Stimulated activated naive B cell treated with anti-CD40 and anti-IgM and Interleukin-4, amounts not matched to agents 10 μg/mL and 1 μg/mL and 100 μg/mL, for 72 hours (primary cell): ENCODE measurements at regions not wholly inside any gene's neighbourhood (a gene's known extent, or its start where the extent isn't known, plus 50 kb on each side); places are given as distances from the start of the nearest gene placed in this dataset.
"Not testable (repeated sequence)": the region's sequence is repeated elsewhere in the genome, so short reads cannot be mapped to it uniquely, and the experiment has no call there.

ENCODE experiments used
- ATAC-seq, 2 donors: fragments of 150-1000 bp; cut with Tn5 transposase; replicated peaks; 2 replicates each; pipeline ENCODE4 v1.10.0; 2021; ENCODE audit warnings: moderate library complexity in 1 of 2
- DNase-seq: peaks from one replicate; pipeline ENCODE4 v3.0.0; 2021
- H3K27ac Mint-ChIP-seq: one replicate; pipeline ENCODE4 v1.8.0; 2022; ENCODE audit warnings: mild to moderate bottlenecking, mixed read lengths
- H3K27me3 Mint-ChIP-seq, 2 donors: one replicate each; pipeline ENCODE4 v1.8.0; 2022; ENCODE audit warnings: mixed read lengths in 2 of 2
- H3K36me3 Mint-ChIP-seq, 2 donors: one replicate each; pipeline ENCODE4 v1.8.0; 2022; ENCODE audit warnings: mixed read lengths in 2 of 2, mild to moderate bottlenecking in 1 of 2
- H3K4me1 Mint-ChIP-seq, 2 donors: one replicate each; pipeline ENCODE4 v1.8.0; 2022; ENCODE audit warnings: mixed read lengths in 2 of 2, mild to moderate bottlenecking in 1 of 2
- H3K4me3 Mint-ChIP-seq, 2 donors: one replicate each; pipeline ENCODE4 v1.8.0; 2022; ENCODE audit warnings: mild to moderate bottlenecking in 2 of 2, mixed read lengths in 2 of 2, moderate library complexity in 1 of 2
- H3K9me3 Mint-ChIP-seq, 2 donors: one replicate each; pipeline ENCODE4 v1.8.0; 2022; ENCODE audit warnings: mixed read lengths in 2 of 2, mild to moderate bottlenecking in 1 of 2

DNA sequence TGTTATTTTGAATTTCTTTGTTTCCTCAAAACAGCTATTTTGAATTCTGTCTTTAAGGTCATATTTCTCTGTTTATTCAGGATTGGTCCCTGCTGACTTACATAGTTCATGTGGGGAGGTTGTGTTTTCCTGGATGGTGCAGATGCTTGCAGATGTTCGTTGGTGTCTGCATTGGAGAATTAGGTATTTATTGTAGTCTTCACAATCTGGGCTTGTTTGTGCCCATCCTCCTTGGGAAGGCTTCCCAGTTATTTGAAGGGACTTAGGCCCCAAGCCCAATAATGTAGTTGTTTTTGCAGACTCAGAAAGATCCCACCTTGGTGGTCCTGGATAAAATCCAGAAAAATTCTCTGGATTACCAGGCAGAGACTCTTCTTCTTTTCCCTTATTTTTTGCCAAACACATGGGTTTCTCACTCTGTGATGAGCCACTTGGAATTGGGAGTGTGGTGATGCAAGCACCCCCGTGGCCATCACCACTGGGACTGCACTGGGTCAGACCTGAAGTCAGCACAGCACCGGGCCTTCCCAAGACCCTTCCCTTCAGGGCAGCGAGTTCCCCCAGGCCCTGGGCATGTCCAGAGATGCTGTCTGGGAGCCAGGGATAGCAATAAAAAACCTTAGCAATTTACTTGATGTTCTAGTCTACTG, 81.6 kb upstream of the EZR start:
- Mint-ChIP-seq H3K9me3 (peaks cover 9 to 12% of the 10 kb centered on the region in 2 donors), H3K36me3 (peaks cover 8 to 12% of the 10 kb centered on the region in 2 donors), H3K27me3 (no peaks in the 10 kb centered on the region), H3K27ac (no peak overlapping the region), H3K4me3 (no peak overlapping the region), H3K4me1 (peaks cover 3 to 5% of the 10 kb centered on the region in 2 donors)
- DNase-seq (no peak), ATAC-seq (no peak)

DNA sequence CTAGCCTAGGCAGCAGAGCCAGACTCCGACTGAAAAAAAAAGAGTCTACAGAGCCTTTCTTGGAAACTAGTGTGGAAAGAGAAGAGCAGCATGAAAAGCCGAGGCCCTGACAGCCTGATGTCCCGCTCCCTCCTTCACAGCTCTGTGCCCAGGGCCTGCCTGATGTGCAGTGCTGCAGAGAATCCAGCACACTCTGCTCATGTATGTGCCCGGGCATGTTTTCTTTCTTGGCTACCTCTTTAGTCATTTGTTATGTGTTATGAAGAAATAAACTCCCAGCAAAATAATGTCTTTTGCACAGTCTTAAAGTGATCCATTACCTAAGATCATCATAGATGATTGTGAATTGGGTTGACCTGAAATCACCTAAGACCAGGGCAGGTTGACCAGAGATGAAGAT, 78.1 kb upstream of the EZR start:
- no peak for ATAC-seq
- no peak for DNase-seq
- peaks cover 3 to 5% of the 10 kb centered on the region in 2 donors for H3K4me1 Mint-ChIP-seq
- H3K36me3 Mint-ChIP-seq = no peaks in the 10 kb centered on the region
- H3K4me3 Mint-ChIP-seq = no peak overlapping the region
- no peaks in the 10 kb centered on the region for H3K9me3 Mint-ChIP-seq
- H3K27me3 Mint-ChIP-seq = no peaks in the 10 kb centered on the region
- no peak overlapping the region for H3K27ac Mint-ChIP-seq

DNA sequence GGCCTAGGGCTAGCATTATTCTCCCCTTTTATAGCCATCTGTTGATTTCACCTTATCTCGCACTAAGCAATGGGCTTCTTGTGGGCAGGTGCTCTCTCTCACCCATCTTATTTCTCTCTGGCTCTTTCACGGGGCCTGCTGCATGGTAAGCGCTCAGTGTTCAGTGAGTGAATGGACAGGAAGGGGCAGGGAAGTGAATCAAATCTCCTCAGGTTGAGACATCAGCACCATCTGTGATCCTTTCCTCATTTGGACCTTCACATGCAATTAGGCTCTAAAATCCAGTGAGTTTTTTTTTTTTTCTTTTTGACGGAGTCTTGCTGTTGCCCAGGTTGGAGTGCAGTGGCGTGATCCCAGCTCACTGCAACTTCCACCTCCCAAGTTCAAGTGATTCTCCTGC, 76.5 kb upstream of the EZR start:
- Mint-ChIP-seq H3K27ac (no peak overlapping the region), H3K27me3 (no peaks in the 10 kb centered on the region), H3K4me3 (no peak overlapping the region), H3K9me3 (no peaks in the 10 kb centered on the region), H3K4me1 (peaks cover 3 to 5% of the 10 kb centered on the region in 2 donors), H3K36me3 (no peaks in the 10 kb centered on the region)
- DNase-seq (no peak), ATAC-seq (no peak)

DNA sequence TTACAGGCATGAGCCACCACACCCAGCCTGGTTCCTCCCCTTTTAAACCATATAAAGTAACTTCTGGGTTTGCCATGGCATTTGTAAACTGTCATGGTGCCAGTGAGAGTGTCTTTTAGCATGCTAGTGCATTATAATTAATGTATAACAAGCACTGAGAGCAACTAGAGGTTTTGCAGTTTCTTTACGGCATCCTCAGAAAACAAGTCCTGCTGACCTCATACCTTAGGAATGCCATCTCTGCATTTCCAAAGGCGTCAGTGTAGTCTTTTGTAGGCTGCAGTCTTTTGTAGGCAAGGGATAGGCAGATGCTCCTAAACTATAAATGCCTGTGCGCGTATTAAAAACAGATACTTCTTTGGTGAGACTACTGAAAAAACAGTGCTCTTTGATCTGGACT, 75.0 kb upstream of the EZR start:
- Mint-ChIP-seq H3K4me3 (no peak overlapping the region), H3K36me3 (no peaks in the 10 kb centered on the region), H3K27ac (no peak overlapping the region), H3K27me3 (no peaks in the 10 kb centered on the region), H3K4me1 (no peaks in the 10 kb centered on the region), H3K9me3 (no peaks in the 10 kb centered on the region)
- DNase-seq (no peak), ATAC-seq (no peak)

DNA sequence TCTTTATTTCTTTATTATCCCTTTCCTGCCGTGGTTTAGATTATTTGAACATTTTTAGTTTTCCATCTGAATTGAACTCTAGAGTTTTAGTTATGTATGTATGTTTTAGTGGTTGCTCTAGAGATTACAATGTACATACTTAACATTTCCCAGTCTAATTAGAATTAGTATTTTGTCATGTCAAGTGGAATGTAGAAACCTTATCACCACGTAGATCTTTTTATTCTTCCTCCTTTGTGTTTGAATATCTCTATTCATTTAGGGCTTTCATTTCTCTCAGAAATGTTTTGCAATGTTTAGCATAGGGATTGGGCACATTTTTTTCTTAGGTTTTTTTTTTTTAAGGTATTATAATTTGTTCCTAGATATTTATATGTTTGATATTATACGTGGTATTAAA, 73.1 kb upstream of the EZR start:
- no peaks in the 10 kb centered on the region for H3K9me3 Mint-ChIP-seq

DNA sequence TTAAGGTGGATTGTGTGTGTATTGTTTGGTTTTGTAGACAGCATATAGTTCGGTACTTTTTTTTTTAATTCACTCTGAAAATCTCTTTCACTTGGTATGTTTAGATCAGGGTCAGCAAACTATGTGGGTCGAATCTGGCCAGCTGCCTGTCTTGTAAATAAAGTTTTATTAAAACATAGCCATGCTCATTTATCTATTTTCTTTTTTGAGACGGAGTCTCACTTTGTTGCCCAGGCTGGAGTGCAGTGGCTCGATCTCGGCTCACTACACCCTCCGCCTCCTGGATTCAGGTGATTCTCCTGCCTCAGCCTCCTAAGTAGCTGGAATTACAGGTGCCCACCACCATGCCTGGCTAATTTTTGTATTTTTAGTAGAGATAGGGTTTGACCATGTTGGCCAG, 72.4 kb upstream of the EZR start:
- not testable (repeated sequence) for H3K36me3 Mint-ChIP-seq, DNase-seq, H3K27ac Mint-ChIP-seq, ATAC-seq, H3K4me3 Mint-ChIP-seq, H3K27me3 Mint-ChIP-seq, H3K4me1 Mint-ChIP-seq, H3K9me3 Mint-ChIP-seq

More for the DNA sequence above, 73.1 kb upstream of the EZR start:
- Mint-ChIP-seq H3K36me3 (peaks cover 0 to 3% of the 10 kb centered on the region in 2 donors), H3K27me3 (no peaks in the 10 kb centered on the region), H3K4me1 (no peaks in the 10 kb centered on the region), H3K27ac (no peak overlapping the region), H3K4me3 (no peak overlapping the region)
- ATAC-seq (no peak), DNase-seq (no peak)

DNA sequence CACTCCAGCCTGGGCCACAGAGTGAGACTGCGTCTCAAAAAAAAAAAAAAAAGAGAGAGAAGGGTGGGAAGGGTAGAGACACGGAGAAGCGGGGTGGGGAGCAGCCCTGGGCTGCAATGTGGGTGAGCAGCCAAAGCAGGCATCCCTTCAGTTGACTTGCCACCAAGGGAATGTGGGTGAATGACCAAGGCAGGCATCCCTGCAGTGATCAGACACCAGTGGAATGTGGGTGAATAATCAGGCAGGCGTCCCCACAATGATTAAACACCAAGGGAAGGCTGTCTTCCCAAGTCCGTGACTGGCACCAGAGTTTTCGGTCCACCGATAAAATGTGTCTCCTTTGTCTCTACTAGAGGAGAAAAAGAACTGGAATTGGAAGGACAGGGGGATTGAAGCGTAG, 69.0 kb upstream of the EZR start:
- ATAC-seq, H3K4me1 Mint-ChIP-seq, H3K4me3 Mint-ChIP-seq, H3K27ac Mint-ChIP-seq, DNase-seq, H3K27me3 Mint-ChIP-seq, H3K9me3 Mint-ChIP-seq, H3K36me3 Mint-ChIP-seq: not testable (repeated sequence)

DNA sequence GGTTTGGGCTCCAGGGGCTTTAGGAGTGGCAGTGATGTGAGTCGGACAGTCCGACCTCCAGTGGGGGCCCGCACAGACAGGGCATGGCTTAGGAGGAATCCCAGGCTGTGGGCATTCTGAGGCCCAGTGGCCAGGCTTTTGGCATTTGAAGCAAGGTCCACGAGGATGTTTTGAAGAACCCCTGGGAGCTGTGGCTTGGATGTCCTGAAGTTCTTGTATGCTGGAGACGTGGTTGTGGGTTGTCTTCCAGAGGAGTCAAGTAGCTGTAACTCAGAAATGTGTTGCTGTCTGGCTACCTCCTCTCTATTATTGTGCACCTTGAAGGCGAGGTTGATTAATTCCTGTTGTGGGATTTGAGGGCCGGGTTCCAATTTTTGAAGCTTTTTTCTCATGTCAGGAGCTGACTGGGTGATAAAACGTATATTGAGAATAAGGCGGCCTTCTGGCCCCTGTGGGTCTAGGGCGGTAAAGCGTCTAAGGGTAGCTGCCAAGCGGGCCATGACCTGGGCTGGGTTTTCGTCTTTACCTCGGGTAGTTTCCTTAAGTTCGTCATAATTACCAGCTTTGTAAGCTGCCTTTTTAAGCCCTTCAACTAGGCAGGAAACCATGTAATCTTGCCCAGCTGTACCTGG, 67.3 kb upstream of the EZR start:
- not testable (repeated sequence) for ATAC-seq, H3K4me3 Mint-ChIP-seq, H3K9me3 Mint-ChIP-seq, DNase-seq, H3K4me1 Mint-ChIP-seq, H3K27me3 Mint-ChIP-seq, H3K27ac Mint-ChIP-seq, H3K36me3 Mint-ChIP-seq

DNA sequence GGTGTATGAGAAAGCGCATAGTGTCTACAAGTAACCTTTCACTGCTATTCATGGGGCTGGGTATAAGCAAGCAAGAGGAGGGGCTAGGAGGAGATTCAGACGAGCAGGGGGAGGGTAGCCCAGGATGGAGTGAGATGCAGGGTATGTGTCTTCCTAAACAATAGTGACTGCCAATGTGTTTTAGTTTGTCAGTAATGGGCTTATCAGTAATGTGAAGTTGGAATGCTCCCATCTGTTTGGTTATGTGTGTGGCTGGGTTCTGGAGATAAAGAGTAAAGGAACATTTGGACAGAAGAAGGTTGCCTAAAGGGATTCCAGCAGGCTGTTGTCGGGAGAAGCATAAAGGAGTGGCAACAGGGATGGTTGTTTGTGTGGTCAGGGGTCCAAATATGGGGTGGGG, 62.7 kb upstream of the EZR start:
- H3K4me3 Mint-ChIP-seq, H3K9me3 Mint-ChIP-seq, DNase-seq, H3K27me3 Mint-ChIP-seq, H3K27ac Mint-ChIP-seq, H3K4me1 Mint-ChIP-seq, ATAC-seq, H3K36me3 Mint-ChIP-seq: not testable (repeated sequence)

DNA sequence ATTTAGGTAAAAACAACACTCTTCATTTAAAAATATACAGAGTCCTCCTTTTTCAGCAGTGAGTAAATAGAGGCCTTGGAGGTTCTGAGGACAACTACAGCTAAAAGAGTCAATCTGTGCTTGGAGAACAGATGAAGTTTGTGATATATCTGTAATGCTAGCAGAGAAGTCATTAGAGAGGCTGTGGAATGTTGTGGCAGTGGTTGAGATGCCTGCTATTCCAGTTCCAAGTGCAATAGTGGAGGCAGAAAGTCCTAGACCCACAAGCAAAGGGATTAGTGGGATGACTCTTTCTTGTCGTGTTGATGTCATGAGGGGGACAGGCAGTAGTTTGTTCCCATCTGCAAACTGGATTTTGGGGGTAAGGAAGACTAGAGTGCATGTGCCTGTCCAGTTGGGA, 62.1 kb upstream of the EZR start:
- not testable (repeated sequence) for H3K36me3 Mint-ChIP-seq, H3K4me3 Mint-ChIP-seq, DNase-seq, ATAC-seq, H3K27ac Mint-ChIP-seq, H3K4me1 Mint-ChIP-seq, H3K9me3 Mint-ChIP-seq, H3K27me3 Mint-ChIP-seq

DNA sequence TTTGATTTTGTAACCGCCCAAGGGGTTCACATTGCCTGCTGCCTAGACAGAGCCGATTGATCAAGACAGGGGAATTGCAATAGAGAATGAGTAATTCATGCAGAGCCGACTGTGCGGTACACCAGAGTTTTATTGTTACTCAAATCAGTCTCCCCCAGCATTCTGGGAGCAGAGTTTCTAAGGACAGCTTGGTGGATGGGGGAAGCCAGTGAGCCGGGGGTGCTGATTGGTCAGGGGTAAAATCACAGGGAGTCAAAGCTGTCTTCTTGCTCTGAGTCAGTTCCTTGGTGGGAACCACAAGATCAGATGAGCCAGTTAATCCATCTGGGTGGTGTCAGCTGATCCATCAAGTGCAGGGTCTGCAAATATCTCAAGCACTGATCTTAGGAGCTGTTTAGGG, 60.0 kb upstream of the EZR start:
- H3K27ac Mint-ChIP-seq = no peak overlapping the region
- DNase-seq = peak; percentile 43

DNA sequence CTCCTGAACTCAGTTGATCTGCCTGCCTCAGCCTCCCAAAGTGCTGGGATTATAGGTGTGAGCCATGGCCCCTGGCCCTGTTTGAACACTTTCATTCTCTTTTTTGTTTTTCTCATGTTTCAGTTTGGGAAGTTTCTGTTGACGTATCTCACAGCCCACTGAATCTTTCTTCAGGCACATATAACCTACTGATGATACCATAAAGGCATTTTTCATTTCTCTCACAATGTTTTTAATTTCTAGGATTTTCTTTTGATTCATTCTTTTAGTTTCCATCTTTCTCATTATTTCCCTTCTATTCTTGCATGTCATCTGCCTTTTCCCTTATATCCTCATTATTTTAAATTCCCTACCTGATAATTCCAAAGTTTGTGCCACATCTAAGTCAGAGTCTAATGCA, 58.5 kb upstream of the EZR start:
- Mint-ChIP-seq H3K27me3 (no peaks in the 10 kb centered on the region), H3K9me3 (peaks cover 5% of the 10 kb centered on the region in 2 donors), H3K4me1 (peaks cover 10 to 12% of the 10 kb centered on the region in 2 donors), H3K27ac (no peak overlapping the region), H3K36me3 (peaks cover 2 to 5% of the 10 kb centered on the region in 2 donors), H3K4me3 (no peak overlapping the region)
- no peak for ATAC-seq
- DNase-seq = no peak

More for the DNA sequence above, 60.0 kb upstream of the EZR start:
- H3K27me3 Mint-ChIP-seq = no peaks in the 10 kb centered on the region
- H3K36me3 Mint-ChIP-seq = peaks cover 2 to 5% of the 10 kb centered on the region in 2 donors
- peaks cover 5% of the 10 kb centered on the region in 2 donors for H3K9me3 Mint-ChIP-seq
- peak; percentile 45 to 88 for ATAC-seq
- H3K4me3 Mint-ChIP-seq = no peak overlapping the region
- H3K4me1 Mint-ChIP-seq = peaks cover 5 to 9% of the 10 kb centered on the region in 2 donors

DNA sequence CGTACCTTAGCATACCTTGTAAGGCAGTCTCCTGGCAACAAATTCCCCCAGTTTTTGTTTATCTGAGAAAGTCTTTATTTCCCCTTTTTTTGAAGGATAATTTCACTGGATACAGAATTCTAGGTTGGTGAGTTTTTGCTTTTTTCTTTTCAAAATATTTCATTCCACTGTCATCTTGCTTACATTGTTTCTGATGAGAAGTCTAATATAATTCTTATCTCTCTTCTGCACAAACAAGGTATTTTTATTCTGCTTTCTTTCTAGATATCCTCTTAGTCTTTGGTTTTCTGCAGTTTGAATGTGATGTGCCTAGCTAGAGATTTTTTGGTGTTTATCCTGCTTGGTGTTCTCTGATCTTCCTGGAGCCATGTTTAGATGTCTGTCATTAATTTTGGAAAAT, 57.7 kb upstream of the EZR start:
- no peak overlapping the region for H3K27ac Mint-ChIP-seq

DNA sequence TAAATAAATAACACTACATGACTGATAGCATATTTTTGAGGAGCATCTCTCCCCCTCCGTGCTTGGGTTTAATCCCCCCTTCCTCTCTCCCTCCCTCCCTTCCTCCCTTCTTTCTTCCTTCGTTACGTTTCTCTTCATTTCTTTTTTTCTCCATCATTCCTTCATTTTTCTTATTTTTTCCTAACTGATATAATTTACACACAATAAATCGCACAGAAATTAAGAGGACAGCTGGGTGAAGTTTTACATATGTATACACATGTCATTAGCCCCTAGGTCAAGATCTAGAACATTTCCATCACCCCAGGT, 51.4 kb upstream of the EZR start:
- no peak for DNase-seq
- Mint-ChIP-seq H3K4me1 (peaks cover 31 to 45% of the 10 kb centered on the region in 2 donors), H3K36me3 (peaks cover 2 to 4% of the 10 kb centered on the region in 2 donors), H3K27me3 (no peaks in the 10 kb centered on the region), H3K27ac (peak overlapping the region; percentile 100), H3K9me3 (peaks cover 3 to 4% of the 10 kb centered on the region in 2 donors), H3K4me3 (peak overlapping the region; percentile 62 to 85)
- no peak for ATAC-seq

More for the DNA sequence above, 57.7 kb upstream of the EZR start:
- ATAC-seq (no peak), DNase-seq (no peak)
- peaks cover 2 to 5% of the 10 kb centered on the region in 2 donors for H3K36me3 Mint-ChIP-seq
- H3K4me1 Mint-ChIP-seq = peaks cover 10 to 12% of the 10 kb centered on the region in 2 donors
- no peak overlapping the region for H3K4me3 Mint-ChIP-seq
- no peaks in the 10 kb centered on the region for H3K27me3 Mint-ChIP-seq
- peaks cover 5% of the 10 kb centered on the region in 2 donors for H3K9me3 Mint-ChIP-seq

DNA sequence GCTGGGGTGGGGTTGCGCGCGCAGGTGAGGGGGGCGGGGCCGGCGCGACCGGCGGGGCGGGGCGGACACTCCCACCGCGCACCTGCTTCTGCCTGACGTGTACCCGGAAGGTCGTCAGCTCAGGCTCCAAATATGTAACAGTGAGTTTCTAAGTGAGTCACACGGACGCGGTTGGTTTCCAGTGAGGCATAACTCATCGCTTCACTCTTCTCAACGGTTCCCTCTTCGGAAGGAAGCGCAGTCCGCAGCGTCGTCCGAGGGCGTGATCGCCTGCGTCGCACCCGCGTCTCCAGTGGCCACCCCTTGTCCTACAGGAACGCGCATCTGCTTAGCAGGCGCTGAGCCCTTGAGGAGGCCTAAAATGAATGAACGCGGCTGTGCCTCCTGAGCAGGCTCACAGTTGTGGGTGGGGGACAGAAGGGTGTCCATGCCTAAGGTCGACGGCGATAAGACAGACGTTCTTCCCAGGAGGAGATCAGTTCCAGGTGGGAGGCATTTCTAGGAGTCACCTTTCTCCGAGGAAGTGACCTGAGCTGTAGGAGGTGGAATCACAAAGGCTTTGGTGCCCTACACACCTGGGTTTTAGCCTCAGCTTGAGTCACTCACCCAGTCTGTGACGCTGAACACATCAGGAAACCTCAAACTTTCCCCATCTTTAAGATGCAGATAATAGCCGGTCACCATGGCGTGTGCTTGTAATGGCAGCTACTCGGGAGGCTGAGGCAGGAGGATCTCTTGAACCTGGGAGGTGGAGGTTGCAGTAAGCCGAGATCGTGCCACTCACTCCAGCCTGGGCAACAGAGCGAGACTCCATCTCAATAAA, 50.9 kb upstream of the EZR start:
- peaks cover 2 to 4% of the 10 kb centered on the region in 2 donors for H3K36me3 Mint-ChIP-seq
- H3K4me1 Mint-ChIP-seq = peaks cover 35 to 45% of the 10 kb centered on the region in 2 donors
- no peaks in the 10 kb centered on the region for H3K27me3 Mint-ChIP-seq
- H3K27ac Mint-ChIP-seq = peak overlapping the region; percentile 100
- peaks cover 3 to 4% of the 10 kb centered on the region in 2 donors for H3K9me3 Mint-ChIP-seq
- peak overlapping the region; percentile 85 for H3K4me3 Mint-ChIP-seq
- ATAC-seq (peak; percentile 87 to 89), DNase-seq (peak; percentile 96)
